Neural progenitor cell (in vitro differentiated cells): ENCODE measurements at regions not wholly inside any gene's neighbourhood (a gene's known extent, or its start where the extent isn't known, plus 50 kb on each side); places are given as distances from the start of the nearest gene placed in this dataset.

ENCODE experiments used
- DNase-seq: peaks from one replicate; pipeline ENCODE4 v3.0.0-alpha.2; 2016; ENCODE audit warnings: low spot score
- H2AFZ ChIP-seq: fragments of 200-600 bp; sonication (generic); replicated peaks from 2 replicates; pipeline ENCODE4 v1.6.1; 2016; ENCODE audit warnings: antibody characterized with exemption
- H3F3A ChIP-seq: fragments of 200-600 bp; sonication (generic); 2 replicates; pipeline ENCODE4 v1.6.1; 2016; ENCODE audit warnings: antibody characterized with exemption, low read depth
- H3K27ac ChIP-seq: fragments of 200-600 bp; sonication (generic); 2 replicates; pipeline ENCODE4 v1.5.1; 2016; ENCODE audit warnings: mild to moderate bottlenecking
- H3K27me3 ChIP-seq: fragments of 200-600 bp; sonication (generic); 2 replicates; pipeline ENCODE4 v1.6.1; 2016; ENCODE audit warnings: mild to moderate bottlenecking, moderate library complexity
- H3K36me3 ChIP-seq: fragments of 200-600 bp; sonication (generic); 2 replicates; pipeline ENCODE4 v1.5.1; 2016
- H3K4me1 ChIP-seq: fragments of 200-600 bp; sonication (generic); 2 replicates; pipeline ENCODE4 v1.6.1; 2016; ENCODE audit warnings: mixed run types
- H3K4me2 ChIP-seq: fragments of 200-600 bp; sonication (generic); 2 replicates; pipeline ENCODE4 v1.6.1; 2016
- H3K4me3 ChIP-seq: fragments of 200-600 bp; sonication (generic); 2 replicates; pipeline ENCODE4 v1.5.1; 2016
- H3K79me2 ChIP-seq: fragments of 200-600 bp; sonication (generic); 2 replicates; pipeline ENCODE4 v1.6.1; 2016; ENCODE audit warnings: low read depth
- H3K9ac ChIP-seq: fragments of 200-600 bp; sonication (generic); 2 replicates; pipeline ENCODE4 v1.6.1; 2016
- H3K9me3 ChIP-seq: fragments of 200-600 bp; sonication (generic); 2 replicates; pipeline ENCODE4 v1.5.1; 2016; ENCODE audit warnings: low read depth
- H4K20me1 ChIP-seq: fragments of 200-600 bp; sonication (generic); 2 replicates; pipeline ENCODE4 v1.6.1; 2016; ENCODE audit warnings: low read depth
- H3K27ac Mint-ChIP-seq: 3 replicates; pipeline ENCODE4 v1.8.0; 2021; ENCODE audit warnings: mixed read lengths
- H3K27me3 Mint-ChIP-seq: 2 replicates; pipeline ENCODE4 v1.8.0; 2022; ENCODE audit warnings: low read depth, mild to moderate bottlenecking, inconsistent platforms, moderate library complexity, mixed read lengths; ENCODE audit not compliant: insufficient read depth
- H3K36me3 Mint-ChIP-seq: 3 replicates; pipeline ENCODE4 v1.8.0; 2021; ENCODE audit warnings: mixed read lengths
- H3K4me1 Mint-ChIP-seq: 3 replicates; pipeline ENCODE4 v1.8.0; 2021; ENCODE audit warnings: mixed read lengths
- H3K4me3 Mint-ChIP-seq: 3 replicates; pipeline ENCODE4 v1.8.0; 2021; ENCODE audit warnings: mild to moderate bottlenecking, moderate library complexity, mixed read lengths
- H3K9me3 Mint-ChIP-seq: 3 replicates; pipeline ENCODE4 v1.8.0; 2020; ENCODE audit warnings: mixed read lengths
- CTCF ChIP-seq: fragments of 200-600 bp; sonication (generic); IDR thresholded peaks from 2 replicates; pipeline ENCODE4 v1.5.1; 2017; ENCODE audit warnings: antibody characterized with exemption, mild to moderate bottlenecking
- EZH2 ChIP-seq: fragments of 200-600 bp; sonication (generic); IDR thresholded peaks from 2 replicates; pipeline ENCODE4 v1.6.1; 2017; ENCODE audit warnings: antibody characterized with exemption, mild to moderate bottlenecking, moderate library complexity
- EZH2phosphoT487 ChIP-seq: fragments of 200-600 bp; sonication (generic); IDR thresholded peaks from 2 replicates; pipeline ENCODE4 v1.6.1; 2017; ENCODE audit warnings: antibody characterized with exemption

- no peaks in the 10 kb centered on the region for H3K36me3 ChIP-seq
- no peak for TF ChIP-seq EZH2phosphoT487
- TF ChIP-seq CTCF, result no peak
- TF ChIP-seq EZH2, result no peak
- H3K27ac Mint-ChIP-seq, result no peak overlapping the region
Measured at GRCh38 chr13:59394496-59394895, 769.2 kb downstream of the DIAPH3 start.

GRCh38 chr13:59398127-59398526, 765.6 kb downstream of the DIAPH3 start:
- Histone ChIP-seq H3K4me1 (no peaks in the 10 kb centered on the region), H3K4me2 (no peak overlapping the region), H3K27me3 (no peaks in the 10 kb centered on the region), H3K79me2 (no peaks in the 10 kb centered on the region), H3K9me3 (no peaks in the 10 kb centered on the region), H3K36me3 (no peaks in the 10 kb centered on the region), H3F3A (no peaks in the 10 kb centered on the region), H3K27ac (no peak overlapping the region), H3K9ac (no peak overlapping the region), H4K20me1 (no peaks in the 10 kb centered on the region), H3K4me3 (no peak overlapping the region), H2AFZ (no peak overlapping the region)
- Mint-ChIP-seq H3K4me3 (no peak overlapping the region), H3K9me3 (no peaks in the 10 kb centered on the region), H3K27ac (no peak overlapping the region), H3K4me1 (no peaks in the 10 kb centered on the region), H3K27me3 (no peaks in the 10 kb centered on the region), H3K36me3 (no peaks in the 10 kb centered on the region)
- no peak for TF ChIP-seq CTCF
- no peak for TF ChIP-seq EZH2
- TF ChIP-seq EZH2phosphoT487, result no peak
- no peak for DNase-seq

More at GRCh38 chr13:59394496-59394895, 769.2 kb downstream of the DIAPH3 start:
- no peak overlapping the region for H3K27ac ChIP-seq
- H3K9me3 ChIP-seq, result no peaks in the 10 kb centered on the region
- Mint-ChIP-seq H3K4me3 (no peak overlapping the region), H3K27me3 (peaks cover 2% of the 10 kb centered on the region), H3K9me3 (peaks cover 5% of the 10 kb centered on the region), H3K4me1 (no peaks in the 10 kb centered on the region), H3K36me3 (no peaks in the 10 kb centered on the region)
- H3F3A ChIP-seq, result no peaks in the 10 kb centered on the region
- no peak overlapping the region for H3K4me3 ChIP-seq
- no peak overlapping the region for H2AFZ ChIP-seq
- H3K79me2 ChIP-seq, result no peaks in the 10 kb centered on the region
- H3K4me1 ChIP-seq, result peaks cover 5% of the 10 kb centered on the region
- no peak overlapping the region for H3K9ac ChIP-seq
- H4K20me1 ChIP-seq, result no peaks in the 10 kb centered on the region
- DNase-seq, result no peak
- no peak overlapping the region for H3K4me2 ChIP-seq
- no peaks in the 10 kb centered on the region for H3K27me3 ChIP-seq

- Histone ChIP-seq H4K20me1 (no peaks in the 10 kb centered on the region), H3K79me2 (no peaks in the 10 kb centered on the region), H3K27me3 (no peaks in the 10 kb centered on the region), H3K4me1 (no peaks in the 10 kb centered on the region), H2AFZ (no peak overlapping the region), H3K9me3 (no peaks in the 10 kb centered on the region), H3K4me2 (no peak overlapping the region), H3K9ac (no peak overlapping the region), H3K36me3 (no peaks in the 10 kb centered on the region), H3K27ac (no peak overlapping the region), H3K4me3 (no peak overlapping the region), H3F3A (no peaks in the 10 kb centered on the region)
- Mint-ChIP-seq H3K36me3 (no peaks in the 10 kb centered on the region), H3K27ac (no peak overlapping the region), H3K27me3 (peaks cover 2% of the 10 kb centered on the region), H3K4me1 (no peaks in the 10 kb centered on the region), H3K4me3 (no peak overlapping the region), H3K9me3 (peaks cover 3% of the 10 kb centered on the region)
- TF ChIP-seq EZH2 (no peak), EZH2phosphoT487 (no peak), CTCF (no peak)
- no peak for DNase-seq
Measured at GRCh38 chr13:59398661-59399060, 765.1 kb downstream of the DIAPH3 start.
